GM13976 (cell line): ENCODE measurements at regions not wholly inside any gene's neighbourhood (a gene's known extent, or its start where the extent isn't known, plus 50 kb on each side); places are given as distances from the start of the nearest gene placed in this dataset.

Source experiments
- DNase-seq: peaks from one replicate; pipeline ENCODE4 v3.0.0; 2012; ENCODE audit warnings: low spot score
- in situ Hi-C: fragments of 300-500 bp; cut with MboI; formaldehyde crosslinking; loops from one replicate; pipeline ENCODE4 v1.12.0; 2022; ENCODE audit warnings: low sequenced_read_pairs, mixed read lengths, inconsistent platforms; ENCODE audit not compliant: unreplicated experiment
- TF ChIP-seq, protein P1 (sequence below): IDR thresholded peaks from 2 replicates; pipeline ENCODE4 v1.5.1; 2012; ENCODE audit warnings: borderline replicate concordance, mild to moderate bottlenecking; ENCODE audit not compliant: insufficient read depth; ENCODE audit errors: extremely low read depth, missing control alignments, control extremely low read depth

DNA sequence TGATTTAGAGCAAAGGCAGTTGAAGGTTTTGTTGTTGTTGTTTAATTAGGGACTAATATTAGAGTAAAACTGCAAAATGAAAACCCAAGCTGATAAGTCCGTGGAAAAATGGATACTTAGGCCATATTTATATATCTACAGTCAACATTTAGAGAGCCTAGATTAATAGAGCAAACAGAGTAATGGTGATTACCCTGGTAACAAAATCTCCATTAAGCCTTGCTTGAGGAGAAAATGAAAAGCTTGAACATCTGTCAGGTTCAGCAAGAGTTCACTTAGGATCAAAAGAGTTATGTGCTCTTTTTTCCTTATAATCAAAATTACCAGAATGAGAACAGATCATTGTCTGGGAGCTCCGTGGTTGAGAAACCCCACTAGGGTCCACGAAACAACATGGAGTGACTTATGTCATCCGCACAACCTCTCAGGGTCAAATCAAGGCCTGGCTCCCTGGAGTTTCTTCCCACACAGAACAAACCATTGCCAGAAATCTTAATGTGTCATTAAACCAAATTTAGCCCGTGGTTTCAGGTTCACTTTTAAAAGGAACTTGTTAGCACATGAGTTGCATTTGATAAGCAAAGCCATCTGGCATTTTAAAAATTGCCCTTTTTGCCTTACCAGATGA lies 381.2 kb downstream of the GABRB3 start:
- DNase-seq = no peak
- TF ChIP-seq, protein P1, sequence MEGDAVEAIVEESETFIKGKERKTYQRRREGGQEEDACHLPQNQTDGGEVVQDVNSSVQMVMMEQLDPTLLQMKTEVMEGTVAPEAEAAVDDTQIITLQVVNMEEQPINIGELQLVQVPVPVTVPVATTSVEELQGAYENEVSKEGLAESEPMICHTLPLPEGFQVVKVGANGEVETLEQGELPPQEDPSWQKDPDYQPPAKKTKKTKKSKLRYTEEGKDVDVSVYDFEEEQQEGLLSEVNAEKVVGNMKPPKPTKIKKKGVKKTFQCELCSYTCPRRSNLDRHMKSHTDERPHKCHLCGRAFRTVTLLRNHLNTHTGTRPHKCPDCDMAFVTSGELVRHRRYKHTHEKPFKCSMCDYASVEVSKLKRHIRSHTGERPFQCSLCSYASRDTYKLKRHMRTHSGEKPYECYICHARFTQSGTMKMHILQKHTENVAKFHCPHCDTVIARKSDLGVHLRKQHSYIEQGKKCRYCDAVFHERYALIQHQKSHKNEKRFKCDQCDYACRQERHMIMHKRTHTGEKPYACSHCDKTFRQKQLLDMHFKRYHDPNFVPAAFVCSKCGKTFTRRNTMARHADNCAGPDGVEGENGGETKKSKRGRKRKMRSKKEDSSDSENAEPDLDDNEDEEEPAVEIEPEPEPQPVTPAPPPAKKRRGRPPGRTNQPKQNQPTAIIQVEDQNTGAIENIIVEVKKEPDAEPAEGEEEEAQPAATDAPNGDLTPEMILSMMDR = no peak
- in situ Hi-C loops = no loop called here

GRCh38 chr15:26382444-26383072 lies 390.3 kb downstream of the GABRB3 start:
- in situ Hi-C loops = no loop called here
- DNase-seq = no peak
- TF ChIP-seq, protein P1 = no peak

- DNase-seq = no peak
- TF ChIP-seq, protein P1 = no peak
- in situ Hi-C loops = no loop called here
Measured at GRCh38 chr15:26378304-26378703, 394.6 kb downstream of the GABRB3 start.

DNA sequence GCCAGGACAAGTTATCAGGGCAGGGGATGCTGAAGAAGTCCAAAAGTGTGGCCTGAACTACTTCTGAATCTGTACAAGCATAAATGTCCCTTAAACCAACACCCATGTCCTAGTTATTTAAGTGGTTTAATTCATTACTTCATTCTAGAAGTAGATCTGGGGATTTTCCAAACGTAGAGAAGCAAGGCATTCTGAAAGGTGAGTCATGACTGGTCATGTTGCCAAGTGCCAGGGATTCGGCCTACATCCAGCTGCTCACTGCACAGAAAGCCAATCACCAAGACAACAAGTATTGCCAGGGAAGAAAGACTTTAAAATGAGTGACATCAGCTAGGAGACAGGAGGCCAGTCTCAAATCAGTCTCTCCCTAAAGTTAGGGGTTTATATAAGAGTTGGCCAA lies 396.6 kb downstream of the GABRB3 start:
- TF ChIP-seq, protein P1 = no peak
- DNase-seq = no peak
- in situ Hi-C loops = no loop called here

DNA sequence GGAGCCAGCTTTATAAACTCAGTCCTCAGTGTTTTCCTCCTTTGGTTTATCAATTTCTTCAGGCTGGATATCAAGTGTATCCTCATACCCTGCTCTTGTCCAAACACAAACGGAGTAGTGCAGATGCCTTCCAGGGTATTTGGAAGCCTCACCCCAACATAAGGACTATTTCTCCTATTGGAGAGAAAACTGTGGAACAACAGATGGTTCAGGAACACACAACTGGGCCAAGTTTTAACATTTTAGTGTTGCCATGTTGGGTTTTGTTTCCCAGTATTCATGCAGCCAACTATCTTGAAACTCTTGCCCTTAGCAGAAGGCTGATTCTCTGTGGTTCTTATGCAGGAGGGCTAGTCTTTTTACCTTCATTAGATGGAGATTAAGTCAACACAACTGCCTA lies 398.1 kb downstream of the GABRB3 start:
- no peak for DNase-seq
- in situ Hi-C loops = no loop called here
- TF ChIP-seq, protein P1 = no peak

GRCh38 chr15:26372706-26373105 lies 400.2 kb downstream of the GABRB3 start:
- in situ Hi-C loops = no loop called here
- TF ChIP-seq, protein P1 = no peak
- DNase-seq = no peak

- TF ChIP-seq, protein P1 = no peak
- DNase-seq = no peak
- in situ Hi-C loops = no loop called here
Measured at GRCh38 chr15:26365077-26365476, 407.8 kb downstream of the GABRB3 start.
